Right renal cortex interstitium (tissue), 3 donors: ENCODE measurements at regions not wholly inside any gene's neighbourhood (a gene's known extent, or its start where the extent isn't known, plus 50 kb on each side); places are given as distances from the start of the nearest gene placed in this dataset.

Experiments
- DNase-seq, 3 donors: peaks; one replicate each; pipeline ENCODE4 v3.0.0-alpha.2; 2013; ENCODE audit warnings: low read depth in 3 of 3, low spot score in 2 of 3

DNA sequence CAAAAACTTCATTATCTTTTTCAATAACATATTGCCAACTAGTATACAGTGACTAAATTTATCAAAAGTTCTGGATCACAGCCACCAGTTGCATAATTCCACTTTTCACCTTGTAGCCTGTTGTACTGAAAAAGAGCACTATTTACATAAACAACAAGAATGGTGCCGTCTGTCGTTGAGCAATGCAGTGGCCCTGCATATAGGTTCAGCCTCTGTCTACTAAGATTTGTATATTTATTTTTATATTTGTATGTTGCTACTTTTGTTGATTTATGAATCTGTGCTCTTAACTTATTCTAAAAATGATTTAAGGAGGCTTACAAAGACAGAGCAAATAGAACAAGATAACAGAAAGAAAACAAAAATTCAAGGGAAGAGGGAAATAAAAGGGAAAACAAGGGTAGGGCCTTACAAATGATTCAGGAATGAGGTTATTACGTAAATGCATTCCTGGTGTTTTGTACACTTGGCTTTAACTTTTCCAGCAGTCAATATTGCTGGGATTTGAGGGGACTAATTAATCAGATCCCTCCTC is 257.6 kb upstream of the STT3B start:
- DNase-seq = no peak

DNA sequence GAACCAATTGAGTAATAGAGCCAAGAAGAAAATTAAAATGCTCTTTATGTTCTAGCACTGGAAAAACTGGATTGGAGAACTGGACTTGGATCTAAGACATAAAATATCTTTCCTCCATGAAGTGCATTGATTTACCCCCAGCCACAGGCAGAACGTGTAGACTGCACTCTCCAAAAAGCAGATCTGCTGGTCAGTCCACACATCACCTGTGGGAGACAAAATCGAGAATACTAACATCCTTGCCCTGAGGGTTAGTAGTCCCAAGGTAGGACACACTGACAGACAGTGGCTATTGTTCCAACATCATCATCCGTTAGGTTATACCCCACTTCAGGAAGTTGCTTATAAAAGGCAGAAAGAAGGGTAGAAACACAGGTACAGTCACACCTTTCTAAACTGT is 257.1 kb upstream of the STT3B start:
- DNase-seq = no peak

DNA sequence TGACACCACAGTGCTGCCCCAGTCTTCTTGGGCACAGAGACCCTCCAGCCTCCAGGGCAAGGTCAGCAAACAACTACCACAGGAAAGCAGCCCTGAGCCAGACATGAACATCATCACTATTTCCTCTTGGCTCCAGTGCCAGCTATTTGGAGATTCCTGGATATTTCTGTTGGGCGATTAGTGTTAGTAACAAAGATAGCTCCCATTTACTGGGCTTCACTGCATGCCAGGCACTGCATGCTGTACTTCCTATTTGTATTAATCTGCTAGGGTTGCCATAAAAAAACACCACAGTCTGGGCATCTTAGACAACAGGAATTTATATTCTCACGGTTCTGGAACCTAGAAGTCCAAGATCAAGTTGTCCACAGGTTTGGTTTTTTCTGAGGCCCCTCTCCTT is 255.1 kb upstream of the STT3B start:
- DNase-seq = no peak

DNA sequence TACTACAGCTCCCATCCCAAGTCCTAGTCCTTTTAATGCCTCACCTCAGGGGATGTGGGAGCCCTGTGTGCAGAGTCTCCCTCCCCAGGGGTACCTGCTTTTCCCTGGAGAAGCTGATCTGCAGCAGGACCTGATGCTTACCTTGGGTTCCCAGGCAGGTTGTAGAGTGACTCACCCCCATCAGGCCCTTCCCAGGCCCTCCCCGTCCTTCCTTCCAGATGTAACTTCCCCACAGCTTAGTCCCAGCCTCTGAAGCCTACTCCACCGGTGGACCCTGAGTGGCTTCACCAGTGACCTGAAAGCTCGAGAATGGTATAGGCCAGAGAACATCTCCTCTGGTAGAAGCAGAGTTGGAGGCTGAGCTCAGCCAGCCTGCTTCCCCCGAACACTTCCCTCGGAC is 254.2 kb upstream of the STT3B start:
- DNase-seq = no peak

DNA sequence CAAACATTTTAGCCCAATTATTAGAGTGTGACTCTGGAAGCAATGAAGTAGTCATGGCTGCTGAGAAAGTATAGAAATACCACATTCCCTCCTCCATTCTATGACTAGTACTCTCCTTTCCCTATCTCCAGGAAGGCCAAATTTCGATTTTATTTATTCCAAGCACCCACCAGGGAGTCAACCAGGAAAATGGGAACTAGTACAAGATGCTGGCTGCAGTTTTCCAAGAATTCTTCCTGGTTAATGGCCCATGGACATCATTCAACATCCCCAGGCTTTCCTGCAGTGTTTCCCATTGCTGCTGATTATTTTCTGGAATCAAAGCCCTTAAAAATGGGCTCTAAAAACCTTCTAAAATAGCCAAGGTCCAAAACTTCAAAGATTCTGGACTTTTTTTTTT is 247.9 kb upstream of the STT3B start:
- DNase-seq = no peak

DNA sequence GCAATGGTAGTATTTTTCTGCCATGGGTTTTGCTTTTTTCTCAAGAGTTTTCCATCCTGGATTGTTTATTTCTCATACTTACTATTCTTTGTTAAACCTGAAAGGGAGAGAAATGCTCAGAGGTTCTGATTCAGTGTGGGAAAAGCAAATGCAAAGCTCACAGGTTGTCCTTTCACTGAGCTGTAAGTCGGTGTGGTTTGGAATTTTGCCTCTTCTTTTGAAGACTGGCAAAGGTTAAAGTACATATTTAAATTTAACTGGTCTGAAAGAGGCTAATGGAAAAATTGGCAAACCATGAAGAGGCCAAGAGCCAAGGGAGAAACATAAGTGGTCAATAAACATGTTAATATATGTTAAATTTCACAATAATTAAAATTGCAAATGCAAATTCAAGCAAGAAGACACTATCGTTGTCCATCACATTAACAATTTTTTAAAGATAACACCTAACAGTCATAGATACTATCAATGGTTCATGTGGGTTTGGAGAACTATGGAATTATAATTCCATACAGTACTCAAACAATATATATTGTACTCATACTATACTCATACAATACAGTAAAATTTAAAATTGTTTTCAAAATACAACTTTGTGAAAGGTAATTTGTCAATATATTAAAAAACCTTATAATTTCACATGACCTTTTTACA is 246.8 kb upstream of the STT3B start:
- no peak for DNase-seq

DNA sequence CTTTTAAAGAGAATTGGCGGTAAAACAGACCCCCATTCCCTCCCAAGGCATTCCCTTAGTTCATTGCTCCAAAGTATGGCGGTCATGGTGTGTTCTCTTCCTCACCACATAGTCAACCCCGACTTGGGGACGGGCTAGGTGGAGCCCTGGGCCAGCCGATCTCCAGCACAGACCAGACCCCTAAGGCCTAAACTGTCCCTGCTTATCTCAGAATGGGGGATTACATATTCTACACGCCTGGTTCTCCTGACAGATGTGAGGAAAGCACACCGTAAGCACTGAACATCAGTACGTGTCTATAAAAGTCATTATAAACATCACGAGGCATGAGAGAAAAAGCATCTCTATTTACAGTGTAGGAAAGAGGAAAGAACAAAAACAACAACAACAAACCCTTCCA is 244.5 kb upstream of the STT3B start:
- no peak for DNase-seq

DNA sequence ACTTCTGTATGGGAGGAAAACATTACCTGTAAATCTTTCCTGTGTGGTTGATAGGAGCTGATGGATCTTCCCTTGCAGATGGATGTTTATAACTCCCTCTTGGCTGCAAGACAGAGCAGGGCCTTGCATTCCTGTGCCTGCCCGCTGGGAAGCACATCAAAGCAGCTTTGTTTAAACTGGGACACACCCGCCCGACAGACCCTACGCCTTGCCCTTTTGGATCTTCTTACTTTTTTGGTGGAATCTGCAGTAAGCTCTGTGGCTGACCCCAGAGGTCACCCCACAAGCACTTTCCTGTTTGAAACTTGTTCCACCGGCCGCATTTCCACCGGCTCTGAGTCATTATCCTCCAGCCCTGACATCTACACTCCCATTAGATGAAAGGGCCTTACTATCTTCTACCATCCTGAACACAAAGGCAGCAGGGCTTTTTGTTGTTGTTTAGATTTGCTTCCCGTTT is 244.1 kb upstream of the STT3B start:
- no peak for DNase-seq

DNA sequence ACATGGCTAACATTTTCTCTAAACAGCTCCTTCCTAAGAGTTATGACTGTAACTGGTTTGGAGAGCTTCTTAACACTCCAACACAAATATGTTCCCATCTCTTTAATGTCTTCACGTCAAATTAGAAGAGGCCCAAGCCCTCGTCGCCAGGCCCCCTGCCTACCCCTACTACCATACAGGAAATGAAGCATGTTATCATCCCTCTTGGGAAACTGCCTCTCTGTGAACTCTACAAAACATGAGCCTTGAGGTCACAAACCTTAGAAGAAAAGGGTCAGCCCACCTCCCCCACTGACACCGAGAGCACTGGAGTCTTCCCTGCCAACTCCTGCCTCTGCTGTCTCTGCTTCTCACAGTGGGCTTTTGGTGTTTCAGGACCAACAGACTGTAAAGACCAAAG is 243.1 kb upstream of the STT3B start:
- no peak for DNase-seq

DNA sequence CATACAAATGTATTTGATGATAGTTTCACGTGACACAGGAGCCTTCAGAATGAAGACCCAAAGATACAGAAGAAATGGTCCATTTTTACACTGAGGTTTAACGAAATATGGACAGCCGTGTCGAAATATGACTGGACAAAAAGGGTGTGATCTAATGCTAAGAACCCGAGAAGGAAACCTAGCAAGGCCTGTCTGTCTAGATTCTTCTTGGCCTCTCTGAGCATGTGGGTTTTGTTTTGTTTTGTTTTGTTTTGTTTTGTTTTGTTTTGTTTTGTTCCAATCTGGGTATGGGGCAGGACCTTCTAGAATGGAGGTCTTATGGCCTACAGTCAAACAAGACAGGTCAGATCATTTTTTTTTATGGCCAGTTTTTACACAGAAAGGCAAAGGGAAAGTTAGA is 242.7 kb upstream of the STT3B start:
- no peak for DNase-seq

DNA sequence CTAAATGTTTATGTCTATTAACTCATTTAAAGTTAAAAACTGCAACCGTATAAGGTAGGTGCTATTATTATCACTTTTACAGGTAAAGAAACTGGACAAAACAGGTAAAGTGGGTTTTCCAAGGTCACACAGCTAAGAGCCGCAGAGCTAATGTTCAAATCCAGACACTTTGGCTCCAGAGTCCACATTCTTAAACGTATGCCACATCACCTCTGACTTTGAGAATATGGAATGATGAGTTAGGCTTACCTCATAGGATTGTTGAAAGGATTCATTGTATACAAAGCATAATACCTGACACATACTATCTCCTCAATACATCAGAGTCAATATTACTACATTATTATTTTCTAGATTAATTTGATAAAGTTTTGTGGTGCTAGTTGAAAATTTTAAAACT is 240.9 kb upstream of the STT3B start:
- DNase-seq = no peak

DNA sequence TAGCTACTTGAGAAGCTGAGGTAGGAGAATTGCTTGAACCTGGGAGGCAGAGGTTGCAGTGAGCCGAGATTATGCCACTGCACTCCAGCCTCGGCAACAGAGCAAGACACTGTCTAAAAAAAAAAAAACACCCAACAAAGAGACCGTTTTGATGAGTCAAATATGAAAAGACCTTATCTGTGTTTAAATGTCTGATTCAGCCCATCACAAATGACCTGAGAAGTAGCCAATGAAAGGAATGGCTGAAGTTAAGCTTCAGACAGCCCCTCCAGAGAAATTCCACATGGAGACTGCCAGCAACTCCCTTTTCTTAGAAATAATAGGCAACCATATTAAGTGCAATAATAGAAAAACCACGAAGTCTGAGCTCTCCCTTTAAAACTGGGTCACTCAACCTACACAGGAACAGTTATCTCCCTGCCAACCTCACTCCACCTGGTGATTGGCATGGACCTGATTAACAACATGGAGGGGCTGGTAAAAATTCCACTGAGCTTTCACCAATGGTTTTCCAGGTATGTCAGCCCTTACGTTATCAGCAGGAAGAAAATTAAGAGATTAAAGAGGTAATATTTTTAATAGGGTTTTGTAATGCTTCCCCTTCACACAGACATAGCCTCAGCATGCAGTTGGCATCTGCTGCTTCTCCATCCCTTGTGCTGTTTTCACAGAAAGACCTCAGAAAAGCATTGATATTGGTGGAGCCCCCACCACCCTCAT is 238.1 kb upstream of the STT3B start:
- no peak for DNase-seq

DNA sequence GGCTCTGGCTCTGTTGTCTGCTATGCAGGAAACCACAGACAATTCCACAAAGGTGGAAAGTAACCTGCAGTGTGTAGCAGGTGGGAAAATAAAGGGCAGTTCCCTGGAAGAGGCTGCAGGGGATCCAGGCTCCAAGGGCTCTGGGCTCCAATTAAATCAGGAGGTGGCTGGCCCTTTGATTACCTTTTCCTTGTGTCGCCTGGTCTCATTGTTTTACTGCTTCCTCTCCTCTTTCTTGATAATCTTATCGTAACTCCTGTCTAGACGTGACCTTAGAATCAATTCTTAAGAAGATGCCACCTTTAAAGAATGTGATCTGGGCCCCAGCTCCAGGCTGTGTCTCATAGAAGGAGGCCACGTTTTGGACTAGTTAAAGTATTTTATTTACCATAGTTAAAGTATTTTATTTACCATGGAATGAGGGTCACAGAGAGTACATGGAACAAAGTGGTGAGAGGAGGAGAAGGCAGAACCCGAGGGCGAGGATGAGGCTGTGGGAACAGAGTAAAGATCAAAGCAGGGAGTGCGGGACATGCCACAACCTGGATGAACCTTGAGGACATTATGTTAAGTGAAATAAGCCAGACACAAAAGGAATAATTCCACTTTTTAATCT is 237.5 kb upstream of the STT3B start:
- no peak for DNase-seq

DNA sequence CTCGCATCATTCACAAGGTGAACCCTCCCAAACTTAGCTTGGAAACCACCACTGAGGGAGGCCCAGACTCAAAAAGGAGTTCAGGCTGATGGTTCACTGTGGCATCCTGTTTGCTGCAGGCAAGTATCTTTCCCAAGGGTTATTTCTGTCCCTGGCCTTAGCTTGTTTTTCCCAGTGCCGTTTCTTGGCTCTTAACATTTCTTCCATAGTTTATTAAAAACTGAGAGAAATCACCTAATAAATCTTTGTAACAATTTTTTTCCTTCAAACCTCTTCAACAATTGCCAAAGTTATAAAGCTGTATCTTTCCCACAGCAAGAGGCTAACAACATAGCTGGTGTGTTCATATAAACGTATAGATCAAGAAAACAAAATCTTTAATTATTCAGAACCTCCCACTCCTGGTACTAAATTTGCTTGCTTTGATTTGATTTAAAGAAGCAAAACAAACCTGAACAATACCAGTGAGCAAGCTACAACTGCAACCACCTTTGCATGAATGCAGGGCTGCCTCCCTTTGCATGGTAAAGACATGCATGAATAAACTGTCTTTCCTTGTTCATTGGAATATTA is 234.9 kb upstream of the STT3B start:
- no peak for DNase-seq

DNA sequence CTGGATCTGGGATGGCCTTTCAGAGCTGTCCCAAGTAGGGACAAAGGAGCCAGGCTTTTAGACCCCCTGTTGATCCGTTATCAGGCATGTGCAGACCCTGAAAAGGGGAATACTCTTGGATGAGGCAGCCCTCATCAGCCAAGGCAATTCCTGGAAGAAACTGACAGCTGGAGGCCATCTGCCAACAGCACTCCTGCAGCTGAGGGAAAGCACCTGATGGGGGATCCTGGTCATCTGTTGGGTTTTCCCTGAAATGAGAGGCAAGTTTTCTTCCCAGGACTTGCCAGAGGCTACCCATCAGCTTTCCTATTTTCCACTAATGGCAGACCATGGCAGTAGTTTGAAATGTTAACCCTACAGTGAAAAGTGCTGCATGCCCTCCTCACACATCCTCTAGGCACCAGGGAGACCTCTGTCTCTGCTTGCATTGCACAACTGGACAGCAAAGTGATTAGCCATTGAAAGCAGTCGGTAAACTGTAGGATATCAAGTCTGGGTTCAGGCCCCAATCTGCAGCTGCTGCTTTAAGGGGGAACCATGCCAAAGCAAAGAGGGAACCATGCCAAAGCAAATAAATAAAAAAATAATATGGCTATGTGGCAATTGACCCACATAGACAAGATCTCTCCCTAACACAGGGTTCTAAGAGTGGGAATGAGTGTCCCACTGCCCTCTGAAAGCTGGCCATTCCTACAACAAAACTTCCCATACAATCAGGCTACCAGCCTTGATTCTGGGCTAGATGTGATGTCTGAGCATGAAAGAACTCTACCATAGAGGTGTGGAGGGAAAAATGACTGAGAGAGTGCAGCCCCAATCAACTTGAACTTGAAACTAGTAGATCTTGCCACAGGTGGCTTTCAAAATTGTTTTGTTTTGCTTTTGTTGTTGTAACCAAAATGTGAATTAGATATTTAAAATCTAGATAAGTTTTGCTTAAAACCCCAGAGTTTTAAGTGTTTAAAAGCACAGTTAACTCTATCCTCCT is 232.0 kb upstream of the STT3B start:
- DNase-seq = no peak

DNA sequence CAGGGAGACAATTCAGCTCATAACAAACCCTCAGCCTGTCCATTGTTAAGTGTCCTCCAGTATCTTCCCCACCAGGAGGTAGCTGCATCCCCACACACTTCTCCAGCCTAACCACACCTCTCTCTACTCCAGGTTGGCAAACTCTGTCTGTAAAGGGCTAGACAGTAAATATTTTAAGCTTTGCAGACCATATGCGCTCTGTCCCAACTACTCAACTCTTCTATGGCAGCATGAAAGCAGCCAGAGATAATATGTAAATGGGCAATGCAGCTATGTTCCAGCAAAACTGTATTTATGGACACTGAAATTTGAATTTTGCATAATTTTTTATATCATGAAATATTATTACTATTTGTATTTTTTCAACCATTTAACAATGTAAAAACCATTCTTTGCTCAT is 230.4 kb upstream of the STT3B start:
- no peak for DNase-seq

DNA sequence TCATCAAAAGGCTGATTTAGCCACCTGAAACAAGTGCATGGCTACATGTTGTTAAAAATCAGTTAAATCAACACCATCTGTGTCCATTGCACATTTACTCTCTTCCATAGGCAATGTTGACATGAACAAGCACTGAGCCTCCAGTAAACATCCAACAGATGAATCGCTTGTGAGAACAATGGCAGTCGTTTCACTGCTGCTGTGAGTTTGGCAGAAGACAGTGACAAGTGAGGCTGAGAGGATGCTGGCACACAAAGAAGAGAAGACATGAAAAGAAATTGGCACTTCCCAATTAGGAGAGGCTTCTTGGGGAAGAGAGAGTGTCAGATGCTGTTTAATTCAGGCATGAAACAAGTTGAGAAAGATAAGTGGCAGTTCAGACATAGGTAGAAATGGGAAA is 227.4 kb upstream of the STT3B start:
- no peak for DNase-seq

DNA sequence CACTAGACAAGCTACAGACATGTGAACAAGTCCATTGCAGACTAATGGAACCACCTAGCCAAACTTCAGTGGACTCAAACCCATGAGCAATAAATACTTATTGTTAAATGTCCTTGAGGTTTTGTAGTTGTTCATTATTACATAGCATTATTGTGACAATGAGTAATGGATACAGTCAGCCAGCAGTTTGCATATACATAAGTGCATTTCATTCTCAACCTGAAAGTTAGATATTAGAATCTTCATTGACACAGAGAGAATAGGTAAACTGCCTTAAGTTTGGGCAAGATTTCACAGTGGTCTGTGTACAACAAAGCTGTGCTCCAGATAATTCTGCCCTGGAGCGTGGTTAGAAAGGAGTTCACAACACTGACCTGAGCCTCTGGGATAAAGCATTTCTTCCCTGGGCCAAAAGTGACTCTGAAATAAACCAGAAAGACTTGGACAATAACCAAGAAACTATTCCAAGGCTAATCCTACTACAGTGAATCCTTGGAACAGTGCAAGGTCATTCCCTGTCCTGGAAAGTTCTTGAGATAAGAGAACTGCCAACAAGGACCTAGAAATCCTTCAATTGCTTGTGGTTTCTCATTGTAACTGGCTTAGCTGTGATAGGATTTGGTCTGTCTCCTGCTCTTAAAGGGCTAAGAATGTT is 225.5 kb upstream of the STT3B start:
- DNase-seq = no peak

DNA sequence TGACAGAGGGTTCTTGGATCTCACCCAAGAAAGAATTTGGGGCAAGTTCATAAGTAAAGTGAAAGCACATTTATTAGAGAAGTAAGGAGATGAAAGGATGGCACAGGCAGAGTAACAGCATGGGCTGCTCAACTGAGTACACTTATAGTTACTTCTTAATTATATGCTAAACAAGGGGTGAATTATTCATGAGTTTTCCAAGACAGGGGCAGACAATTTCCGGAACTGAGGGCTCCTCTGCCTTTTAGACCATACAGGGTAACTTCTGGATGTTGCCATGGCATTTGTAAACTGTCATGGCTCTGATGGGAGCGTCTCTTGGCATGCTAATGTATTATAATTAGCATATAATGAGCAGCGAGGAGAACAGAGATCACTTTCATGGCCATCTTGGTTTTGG is 221.2 kb upstream of the STT3B start:
- DNase-seq = no peak

DNA sequence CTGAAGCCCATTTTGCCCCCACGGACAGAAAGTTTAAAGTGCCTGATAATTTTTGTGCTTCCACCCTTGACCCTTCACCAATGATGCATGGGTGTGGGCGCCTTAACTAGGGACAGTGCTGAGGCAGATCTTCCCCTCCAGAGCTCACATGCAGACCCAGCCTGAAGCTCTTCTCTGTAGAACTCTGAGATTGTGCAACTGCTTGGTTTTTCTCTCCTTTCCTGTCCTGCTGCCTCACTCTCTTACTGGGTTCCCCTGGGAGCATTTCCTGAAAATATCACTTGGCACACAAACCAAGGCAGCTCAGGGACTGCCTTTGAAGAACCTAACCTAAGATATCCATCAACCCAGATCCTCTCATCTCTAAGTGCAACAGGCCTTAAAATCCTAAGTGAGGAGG is 220.3 kb upstream of the STT3B start:
- no peak for DNase-seq
